C4-2B (cell line): ENCODE measurements at regions not wholly inside any gene's neighbourhood (a gene's known extent, or its start where the extent isn't known, plus 50 kb on each side); places are given as distances from the start of the nearest gene placed in this dataset.

ENCODE experiments used
- ZFX ChIP-seq: fragments of 450-650 bp; IDR thresholded peaks from 2 replicates; pipeline ENCODE4 v1.6.1; 2017
- TF ChIP-seq, protein P1 (sequence below): fragments of 450-650 bp; conservative IDR thresholded peaks from 2 replicates; pipeline ENCODE4 v1.5.1; 2017; ENCODE audit warnings: mild to moderate bottlenecking

DNA sequence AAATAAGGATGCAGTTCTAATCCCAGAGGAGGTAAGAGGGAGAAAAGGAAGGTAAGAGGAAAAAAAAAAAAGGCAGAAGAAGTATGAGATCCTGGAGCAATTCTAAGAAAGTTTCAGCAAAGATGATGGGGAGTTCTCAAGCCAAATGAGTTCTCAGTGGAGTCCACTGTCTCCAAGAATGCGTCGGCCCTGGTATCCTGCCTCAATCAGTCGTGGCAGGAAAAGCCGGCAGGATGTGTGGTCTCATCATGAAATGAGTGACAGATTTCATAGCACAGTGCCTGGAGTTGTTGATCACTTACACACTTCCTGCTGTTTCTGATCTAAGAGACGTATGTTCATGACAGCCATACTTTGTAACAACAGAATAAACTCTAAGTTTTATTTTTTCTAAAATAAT, 554.9 kb downstream of the NXPH1 start:
- TF ChIP-seq, protein P1, sequence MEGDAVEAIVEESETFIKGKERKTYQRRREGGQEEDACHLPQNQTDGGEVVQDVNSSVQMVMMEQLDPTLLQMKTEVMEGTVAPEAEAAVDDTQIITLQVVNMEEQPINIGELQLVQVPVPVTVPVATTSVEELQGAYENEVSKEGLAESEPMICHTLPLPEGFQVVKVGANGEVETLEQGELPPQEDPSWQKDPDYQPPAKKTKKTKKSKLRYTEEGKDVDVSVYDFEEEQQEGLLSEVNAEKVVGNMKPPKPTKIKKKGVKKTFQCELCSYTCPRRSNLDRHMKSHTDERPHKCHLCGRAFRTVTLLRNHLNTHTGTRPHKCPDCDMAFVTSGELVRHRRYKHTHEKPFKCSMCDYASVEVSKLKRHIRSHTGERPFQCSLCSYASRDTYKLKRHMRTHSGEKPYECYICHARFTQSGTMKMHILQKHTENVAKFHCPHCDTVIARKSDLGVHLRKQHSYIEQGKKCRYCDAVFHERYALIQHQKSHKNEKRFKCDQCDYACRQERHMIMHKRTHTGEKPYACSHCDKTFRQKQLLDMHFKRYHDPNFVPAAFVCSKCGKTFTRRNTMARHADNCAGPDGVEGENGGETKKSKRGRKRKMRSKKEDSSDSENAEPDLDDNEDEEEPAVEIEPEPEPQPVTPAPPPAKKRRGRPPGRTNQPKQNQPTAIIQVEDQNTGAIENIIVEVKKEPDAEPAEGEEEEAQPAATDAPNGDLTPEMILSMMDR = no peak
- TF ChIP-seq ZFX = no peak
